Omental fat pad (tissue), 3 donors: ENCODE measurements at regions not wholly inside any gene's neighbourhood (a gene's known extent, or its start where the extent isn't known, plus 50 kb on each side); places are given as distances from the start of the nearest gene placed in this dataset.

Experiments used
- ATAC-seq: fragments of 150-250 bp; one replicate; pipeline ENCODE4 v1.9.1; 2016; ENCODE audit warnings: mild to moderate bottlenecking, moderate library complexity; ENCODE audit not compliant: low FRiP score
- DNase-seq: peaks from one replicate; pipeline ENCODE4 v3.0.0-alpha.2; 2019; ENCODE audit warnings: low spot score
- CTCF ChIP-seq, 3 donors: fragments of 450-650 bp; IDR thresholded peaks; one replicate each; pipeline ENCODE4 v1.5.1; 2016 to 2017; ENCODE audit warnings: antibody characterized with exemption in 3 of 3, mild to moderate bottlenecking in 3 of 3, moderate library complexity in 2 of 3

- ATAC-seq = no peak
- no peak for TF ChIP-seq CTCF (IDR thresholded peaks at IDR 0.05)
- no peak for DNase-seq
Observed at GRCh38 chr9:79104216-79104615, 467.5 kb upstream of the TLE4 start.

DNA sequence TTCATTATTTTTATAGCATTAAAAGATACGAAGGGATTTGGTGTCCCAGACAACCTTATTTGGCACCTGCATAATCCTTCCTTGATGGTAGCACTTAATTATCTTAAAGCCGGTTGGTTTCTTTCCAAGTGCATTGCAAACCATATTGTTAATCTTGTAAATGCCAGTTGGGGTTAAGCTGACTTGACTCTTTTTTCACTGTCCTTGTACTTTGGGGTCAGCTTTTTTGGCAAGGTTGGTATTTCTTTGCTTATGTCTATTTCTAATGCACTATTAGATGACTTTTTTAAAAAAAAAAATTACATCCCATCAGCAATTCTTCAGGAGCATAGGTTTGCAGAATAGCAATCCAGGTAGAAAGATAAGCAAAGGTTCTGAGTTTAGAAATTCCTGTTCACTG is 466.8 kb upstream of the TLE4 start:
- ATAC-seq = no peak
- TF ChIP-seq CTCF (IDR thresholded peaks at IDR 0.05) = no peak
- no peak for DNase-seq

DNA sequence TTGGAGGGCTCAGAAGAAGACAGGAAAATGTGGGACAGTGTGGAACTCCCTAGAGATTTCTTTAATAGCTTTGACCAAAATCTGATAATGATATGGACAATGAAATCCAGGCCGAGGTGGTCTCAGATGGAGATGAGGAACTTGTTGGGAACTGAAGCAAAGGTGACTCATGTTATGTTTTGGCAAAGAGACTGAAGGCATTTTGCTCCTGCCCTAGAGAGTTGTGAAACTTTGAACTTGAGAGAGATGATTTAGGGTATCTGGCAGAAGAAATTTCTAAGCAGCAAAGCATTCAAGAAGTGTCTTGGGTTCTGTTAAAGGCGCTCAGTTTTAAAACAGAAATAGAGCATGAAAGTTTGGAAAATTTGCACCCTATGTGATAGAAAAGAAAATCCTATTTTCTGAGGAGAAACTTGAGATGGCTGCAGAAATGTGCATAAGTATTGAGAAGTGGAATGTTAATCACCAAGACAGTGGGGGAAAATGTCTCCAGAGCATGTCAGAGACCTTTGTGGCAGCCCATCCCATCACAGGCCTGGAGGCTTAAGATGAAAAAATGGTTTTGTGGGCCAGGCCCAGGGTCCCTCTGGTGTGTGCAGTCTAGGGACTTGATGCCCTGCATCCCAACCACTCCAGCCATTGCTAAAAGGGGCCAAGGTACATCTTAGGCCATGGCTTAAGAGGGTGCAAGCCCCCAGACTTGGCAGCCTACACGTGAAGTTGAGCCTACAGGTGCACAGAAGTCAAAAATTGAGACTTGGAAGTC is 463.7 kb upstream of the TLE4 start:
- no peak for TF ChIP-seq CTCF (IDR thresholded peaks at IDR 0.05)
- ATAC-seq (no peak), DNase-seq (no peak)

DNA sequence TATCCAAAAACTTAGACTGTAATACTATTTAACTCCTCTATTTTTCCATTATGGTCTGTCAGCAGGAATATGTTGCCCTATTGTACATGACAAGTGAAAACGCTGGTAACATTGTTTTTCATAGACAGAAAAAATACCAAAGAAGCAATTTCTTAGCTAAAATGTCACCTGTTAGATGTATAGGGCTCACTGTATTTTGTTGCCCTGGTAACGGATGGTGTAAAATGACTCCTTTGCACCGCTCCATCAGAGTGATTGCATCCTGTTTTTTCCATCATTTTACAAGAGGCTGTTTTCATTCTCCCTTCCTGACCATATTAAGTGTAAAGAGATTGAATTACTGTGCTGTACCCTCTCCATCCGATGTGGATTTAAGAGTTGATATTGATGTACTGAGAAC is 460.1 kb upstream of the TLE4 start:
- ATAC-seq (no peak), DNase-seq (no peak)

GRCh38 chr9:79115176-79115575 is 456.6 kb upstream of the TLE4 start:
- ATAC-seq (no peak), DNase-seq (no peak)
- no peak for TF ChIP-seq CTCF (IDR thresholded peaks at IDR 0.05)

More for the DNA sequence above, 460.1 kb upstream of the TLE4 start:
- no peak for TF ChIP-seq CTCF (IDR thresholded peaks at IDR 0.05)

- no peak for ATAC-seq
Observed at GRCh38 chr9:79116041-79116440, 455.7 kb upstream of the TLE4 start.

More at GRCh38 chr9:79116041-79116440, 455.7 kb upstream of the TLE4 start:
- TF ChIP-seq CTCF (IDR thresholded peaks at IDR 0.05) = no peak
- DNase-seq = no peak
